HG02678 (cell line): ENCODE measurements at regions not wholly inside any gene's neighbourhood (a gene's known extent, or its start where the extent isn't known, plus 50 kb on each side); places are given as distances from the start of the nearest gene placed in this dataset.

Experiments
- ATAC-seq: cut with Tn5 transposase; IDR thresholded peaks from one replicate; pipeline ENCODE4 v1.9.1; 2021; ENCODE audit warnings: mild to moderate bottlenecking, moderate library complexity; ENCODE audit not compliant: unreplicated experiment

DNA sequence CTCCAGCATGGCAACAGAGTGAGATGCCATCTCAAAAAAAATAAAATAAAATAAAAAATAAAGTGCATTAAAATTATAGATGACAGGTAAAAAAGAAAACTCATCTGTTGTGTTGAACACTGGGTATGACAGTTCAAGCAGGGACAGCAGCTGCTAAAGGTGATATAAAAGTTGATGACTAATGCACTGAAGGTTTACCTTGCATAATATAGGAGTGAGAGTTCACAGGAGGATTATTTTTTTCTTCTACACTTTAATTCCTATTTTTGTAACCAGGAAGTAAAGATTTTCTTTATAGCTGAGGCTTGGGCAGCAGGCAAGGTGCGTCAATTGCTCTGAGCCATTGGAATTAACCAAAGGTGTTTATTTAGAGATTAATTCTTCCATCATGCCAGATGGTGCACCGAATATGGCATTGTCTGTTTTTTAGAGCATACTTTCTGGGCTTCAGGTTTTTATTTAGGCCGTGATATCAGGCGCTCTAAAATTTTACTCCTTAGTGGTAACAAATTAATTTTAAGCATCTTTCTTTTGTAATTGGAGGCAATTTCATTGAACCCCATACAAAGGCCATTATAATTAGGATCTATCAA, 337.0 kb upstream of the SLC10A2 start:
- ATAC-seq = no peak

- ATAC-seq = no peak
Observed at GRCh38 chr13:103395139-103395538, 328.9 kb upstream of the SLC10A2 start.

DNA sequence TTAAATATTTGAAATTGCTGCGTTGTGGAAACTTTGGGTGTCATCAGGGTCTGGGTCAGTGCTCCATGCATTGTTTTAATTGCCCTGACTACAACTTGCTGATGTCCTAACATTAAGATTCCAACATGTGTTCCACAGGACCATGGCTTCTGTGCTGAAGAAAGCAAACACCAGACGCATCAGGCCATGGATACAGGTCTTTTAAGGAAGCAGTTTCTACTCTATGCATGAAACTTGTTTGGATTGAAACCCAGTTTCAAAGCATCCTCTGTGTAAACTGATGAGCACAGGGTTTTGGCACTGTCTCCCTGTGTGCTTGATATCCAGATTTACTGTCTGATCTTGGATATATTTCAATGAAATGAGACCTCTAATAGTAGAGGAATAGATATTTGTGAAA, 328.4 kb upstream of the SLC10A2 start:
- ATAC-seq = no peak

- no peak for ATAC-seq
Observed at GRCh38 chr13:103391936-103392335, 325.7 kb upstream of the SLC10A2 start.

DNA sequence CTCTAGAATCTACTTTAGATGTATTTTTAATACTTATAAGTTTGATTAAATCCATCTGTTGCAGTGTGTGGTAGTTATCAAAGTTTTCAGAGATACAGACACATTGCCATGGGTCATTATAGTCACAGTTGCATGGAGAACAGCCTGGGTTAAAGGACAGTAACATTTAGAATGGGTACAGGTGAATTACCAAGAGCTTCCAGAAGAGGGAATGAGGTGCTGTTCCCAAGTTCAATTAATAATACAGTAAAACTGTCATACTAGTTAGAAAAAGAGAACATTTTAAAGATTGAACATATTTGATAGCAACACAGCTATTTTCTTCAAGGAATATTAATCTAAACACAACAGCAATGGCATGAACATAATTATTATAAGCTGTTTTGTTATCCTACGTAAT, 322.6 kb upstream of the SLC10A2 start:
- ATAC-seq = no peak

- ATAC-seq = no peak
Observed at GRCh38 chr13:103386341-103386740, 320.1 kb upstream of the SLC10A2 start.

DNA sequence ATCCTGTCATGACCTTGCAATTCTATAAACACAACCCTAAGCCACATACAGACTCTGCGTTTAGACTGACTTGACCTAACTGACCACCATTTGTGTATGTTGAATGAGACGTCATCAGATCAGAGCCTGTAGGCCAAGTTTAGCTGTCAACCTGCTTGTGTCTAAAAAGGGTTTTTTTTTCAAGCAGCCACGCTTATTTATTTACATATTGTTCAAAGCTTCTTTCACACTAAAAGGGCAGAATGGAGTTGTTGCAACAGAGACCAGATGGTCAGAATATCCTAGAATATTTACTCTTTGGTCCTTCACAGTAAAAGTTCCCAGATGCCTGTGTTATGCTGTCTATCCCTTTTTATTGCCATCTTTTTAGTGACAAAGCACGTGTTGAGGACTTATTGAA, 307.7 kb upstream of the SLC10A2 start:
- no peak for ATAC-seq

DNA sequence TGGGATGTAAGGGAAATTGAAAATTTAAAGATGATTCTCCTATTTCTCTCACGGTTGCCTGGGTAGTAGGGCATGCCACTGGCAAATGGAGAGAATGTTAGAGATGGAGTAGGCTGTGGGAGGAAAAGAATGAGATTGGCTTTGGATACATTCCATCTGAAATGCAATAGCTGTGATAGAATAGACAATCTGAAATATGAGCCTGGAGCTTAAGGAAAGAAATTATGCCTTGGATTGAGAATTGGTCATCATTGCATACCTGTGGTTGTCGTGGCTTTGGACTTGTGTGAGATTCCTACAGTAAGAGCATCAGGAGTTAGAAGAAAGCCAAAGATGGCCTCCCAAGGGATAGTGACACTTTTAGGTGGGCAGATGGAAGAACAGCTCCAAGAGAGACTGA, 305.1 kb upstream of the SLC10A2 start:
- no peak for ATAC-seq

DNA sequence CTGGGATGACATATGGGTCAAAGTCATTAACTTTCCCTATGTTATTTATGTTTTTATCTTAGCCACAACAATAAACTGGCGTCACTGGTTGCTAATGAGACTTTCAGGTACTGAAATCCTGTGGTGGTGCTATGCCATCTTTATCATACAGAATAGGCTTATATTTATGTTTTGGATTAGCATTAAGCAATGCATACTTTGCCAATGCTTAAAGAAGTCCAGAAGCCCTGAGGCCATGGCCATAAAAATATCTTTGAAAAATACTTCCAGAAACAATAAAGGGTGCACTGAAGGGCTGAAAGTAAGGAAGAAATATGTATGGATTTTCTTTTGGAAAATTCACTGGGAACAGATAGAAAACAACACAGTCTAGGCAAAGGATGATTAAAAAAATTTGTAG, 304.6 kb upstream of the SLC10A2 start:
- ATAC-seq = no peak

GRCh38 chr13:103358255-103358932, 292.2 kb upstream of the SLC10A2 start:
- no peak for ATAC-seq

GRCh38 chr13:103356226-103356864, 290.1 kb upstream of the SLC10A2 start:
- ATAC-seq = no peak

DNA sequence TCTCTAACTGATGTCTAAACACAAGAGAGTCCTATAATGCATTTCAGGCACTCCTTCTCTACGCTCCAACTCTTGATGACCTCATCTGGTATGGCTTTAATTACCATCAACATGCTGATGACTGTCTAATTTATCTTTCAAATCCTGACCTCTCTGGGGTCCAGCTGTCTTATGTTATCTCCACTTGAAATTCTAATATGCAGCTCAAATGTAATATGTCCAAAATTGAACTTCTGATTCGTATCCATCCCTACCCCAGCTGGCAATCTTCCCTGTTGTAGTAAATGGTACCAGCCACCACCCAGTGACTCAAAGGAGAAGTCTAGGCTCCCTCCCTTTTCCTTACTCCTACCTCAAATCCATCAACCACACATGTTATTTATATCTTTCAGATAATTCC, 288.0 kb upstream of the SLC10A2 start:
- ATAC-seq = no peak

GRCh38 chr13:103351035-103351828, 285.0 kb upstream of the SLC10A2 start:
- no peak for ATAC-seq

DNA sequence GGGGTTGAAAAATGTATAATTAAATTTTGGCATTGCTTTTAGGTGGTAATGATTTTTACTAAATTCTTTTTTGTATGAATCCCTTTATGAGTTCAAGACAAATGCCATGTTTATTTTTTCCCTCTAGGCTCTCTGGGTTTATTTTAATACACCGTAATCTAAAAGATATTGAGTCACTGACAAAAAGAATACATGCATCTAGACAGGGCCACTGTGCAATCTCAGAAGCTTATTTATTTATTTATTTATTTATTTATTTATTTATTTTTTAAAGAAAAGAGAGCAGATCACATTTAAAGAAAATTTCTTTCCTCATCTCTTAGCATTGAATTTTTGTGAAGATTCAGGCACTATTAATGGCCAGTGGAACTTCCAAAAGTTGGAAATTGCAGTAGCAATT, 283.9 kb upstream of the SLC10A2 start:
- ATAC-seq = no peak

DNA sequence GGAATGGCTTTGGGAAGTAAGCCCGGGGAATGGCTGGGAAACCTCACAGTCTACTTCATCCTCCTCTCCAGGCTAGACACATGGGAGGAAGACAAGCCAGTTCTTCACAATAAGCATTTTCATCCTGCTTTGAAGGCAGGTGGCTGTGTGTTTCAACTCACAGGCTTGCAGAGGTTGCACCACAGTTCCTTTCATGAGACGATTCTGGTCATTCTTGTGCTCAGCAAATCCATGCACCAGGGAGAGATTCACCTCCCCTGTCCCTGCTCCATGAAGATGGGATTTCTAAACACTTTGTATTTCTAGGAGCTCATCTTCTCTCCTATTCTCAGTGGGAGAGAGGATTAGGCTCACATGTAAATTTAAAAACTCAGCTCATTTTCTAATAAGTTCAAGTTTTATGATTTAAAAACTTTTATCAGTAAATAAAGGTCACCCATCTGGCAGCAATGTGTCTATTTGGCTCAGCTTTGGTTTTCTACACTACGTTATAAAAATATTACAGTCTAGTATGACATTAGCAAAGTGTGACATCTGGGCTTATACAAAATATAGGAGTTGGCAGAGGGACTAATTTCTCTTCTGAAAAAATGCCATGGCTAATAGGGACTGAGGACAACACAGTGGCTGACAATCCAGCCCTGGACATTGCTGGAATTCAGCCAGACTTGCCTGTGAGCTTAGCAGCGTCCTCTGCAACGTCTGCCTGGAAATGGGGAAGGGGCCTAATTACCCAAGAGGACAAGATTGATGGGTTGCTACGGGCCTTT, 283.2 kb upstream of the SLC10A2 start:
- ATAC-seq = no peak

- no peak for ATAC-seq
Observed at GRCh38 chr13:103335241-103335640, 269.0 kb upstream of the SLC10A2 start.

DNA sequence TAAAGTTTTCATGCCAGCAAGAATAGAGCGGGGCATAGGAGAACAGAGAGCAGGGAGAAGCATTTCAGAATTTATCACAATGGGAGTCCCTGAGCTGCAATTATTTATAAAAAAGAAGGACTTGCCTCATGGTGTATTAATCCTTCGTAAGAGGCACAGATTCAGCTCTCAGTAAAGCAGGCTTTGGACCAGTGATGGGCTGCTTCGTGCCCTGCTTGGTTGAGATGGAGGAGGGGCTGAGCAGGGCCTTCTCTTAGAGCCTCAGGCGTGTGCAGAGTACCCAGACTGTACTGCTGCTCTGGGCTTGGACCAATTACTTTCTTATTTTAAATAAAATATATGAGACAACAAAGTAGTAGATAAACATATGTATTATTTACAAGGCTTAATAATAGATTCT, 265.7 kb upstream of the SLC10A2 start:
- no peak for ATAC-seq

- ATAC-seq = no peak
Observed at GRCh38 chr13:103328899-103329298, 262.7 kb upstream of the SLC10A2 start.

- no peak for ATAC-seq
Observed at GRCh38 chr13:103326326-103326725, 260.1 kb upstream of the SLC10A2 start.

DNA sequence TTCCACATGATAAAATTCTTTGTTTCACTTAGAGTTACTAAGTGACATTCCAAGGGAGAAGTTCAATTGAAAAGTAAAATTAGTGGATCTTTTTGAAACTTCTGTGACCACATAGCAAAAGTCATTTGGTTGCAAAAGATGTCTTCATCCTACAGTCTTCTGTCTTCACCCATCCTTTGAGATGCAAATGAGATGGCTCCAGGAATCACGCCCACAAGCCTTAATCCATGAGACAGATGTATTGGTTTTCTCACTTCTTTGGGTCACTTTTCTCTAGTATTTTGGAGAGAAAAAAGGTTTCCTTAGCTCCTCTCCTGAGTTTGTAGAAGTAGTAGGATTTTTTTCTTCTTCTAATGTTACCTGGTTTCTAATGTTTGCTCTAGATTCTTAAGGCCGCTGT, 259.5 kb upstream of the SLC10A2 start:
- no peak for ATAC-seq

DNA sequence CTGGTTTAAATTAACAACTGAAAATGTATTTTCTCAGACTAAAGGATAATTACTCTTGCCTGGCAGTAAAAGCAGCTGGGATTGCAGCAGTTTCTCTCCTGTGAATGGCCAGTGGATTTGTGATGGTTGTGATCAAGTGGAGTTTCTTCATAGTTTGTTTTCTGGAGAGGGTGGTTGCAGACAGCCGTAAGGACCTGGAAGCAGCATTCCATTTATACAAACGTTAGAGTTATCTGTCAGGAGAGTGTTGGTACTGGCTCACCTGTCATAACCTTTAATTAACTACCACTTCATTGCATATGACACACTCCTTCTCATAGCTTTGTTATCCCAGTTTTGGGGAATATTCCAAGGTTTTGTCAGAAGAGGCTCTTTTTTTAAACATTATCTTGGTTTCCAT, 258.4 kb upstream of the SLC10A2 start:
- ATAC-seq = no peak
